GM12891 (cell line): ENCODE measurements at regions not wholly inside any gene's neighbourhood (a gene's known extent, or its start where the extent isn't known, plus 50 kb on each side); places are given as distances from the start of the nearest gene placed in this dataset.

ENCODE experiments used
- PAX5 ChIP-seq: IDR thresholded peaks from 2 replicates; pipeline ENCODE4 v1.6.1; 2011; ENCODE audit warnings: low read length, moderate library complexity, mild to moderate bottlenecking; ENCODE audit not compliant: insufficient read depth, severe bottlenecking
- POLR2A ChIP-seq: IDR thresholded peaks from 2 replicates; pipeline ENCODE4 v1.6.1; 2011; ENCODE audit warnings: low read depth, low read length, control low read depth
- POLR2AphosphoS5 ChIP-seq: IDR thresholded peaks from 2 replicates; pipeline ENCODE4 v1.6.1; 2011; ENCODE audit warnings: low read depth, low read length, control low read depth
- SPI1 ChIP-seq: IDR thresholded peaks from 2 replicates; pipeline ENCODE4 v1.6.1; 2011; ENCODE audit warnings: low read depth, low read length, control low read depth
- TAF1 ChIP-seq: IDR thresholded peaks from 2 replicates; pipeline ENCODE4 v1.6.1; 2011; ENCODE audit warnings: low read depth, low read length, control low read depth

GRCh38 chr21:38734646-38735365 is 70.9 kb upstream of the ETS2 start:
- TF ChIP-seq TAF1 (no peak), POLR2A (no peak), POLR2AphosphoS5 (no peak), SPI1 (no peak), PAX5 (no peak)
